HUES48 (cell line): ENCODE measurements at regions not wholly inside any gene's neighbourhood (a gene's known extent, or its start where the extent isn't known, plus 50 kb on each side); places are given as distances from the start of the nearest gene placed in this dataset.
"Not testable (repeated sequence)": the region's sequence is repeated elsewhere in the genome, so short reads cannot be mapped to it uniquely, and the experiment has no call there.

Experiments used
- H3K27ac ChIP-seq: one replicate; pipeline ENCODE4 v1.7.0; 2013; ENCODE audit warnings: low read depth, low read length, inconsistent platforms
- H3K27me3 ChIP-seq: 2 replicates; pipeline ENCODE4 v1.6.1; 2013; ENCODE audit warnings: mild to moderate bottlenecking, low read length; ENCODE audit not compliant: control insufficient read depth, insufficient read depth
- H3K36me3 ChIP-seq: 2 replicates; pipeline ENCODE4 v1.6.1; 2013; ENCODE audit warnings: low read length; ENCODE audit not compliant: control insufficient read depth, insufficient read depth
- H3K4me1 ChIP-seq: 2 replicates; pipeline ENCODE4 v1.6.1; 2013; ENCODE audit warnings: mild to moderate bottlenecking, low read length; ENCODE audit not compliant: control insufficient read depth, insufficient read depth
- H3K4me3 ChIP-seq: 2 replicates; pipeline ENCODE4 v1.5.1; 2013; ENCODE audit warnings: mild to moderate bottlenecking, low read depth, low read length
- H3K9ac ChIP-seq: 2 replicates; pipeline ENCODE4 v1.6.1; 2013; ENCODE audit warnings: mild to moderate bottlenecking, low read depth, low read length, moderate library complexity
- H3K9me3 ChIP-seq: 2 replicates; pipeline ENCODE4 v1.6.1; 2013; ENCODE audit warnings: low read length; ENCODE audit not compliant: control insufficient read depth, insufficient read depth

GRCh38 chr20:22070610-22071058 lies 365.2 kb downstream of the PAX1 start:
- H3K27ac ChIP-seq, result no peak overlapping the region
- H3K9me3 ChIP-seq, result no peaks in the 10 kb centered on the region
- H3K9ac ChIP-seq, result no peak overlapping the region
- H3K4me3 ChIP-seq, result no peak overlapping the region
- no peaks in the 10 kb centered on the region for H3K4me1 ChIP-seq
- no peaks in the 10 kb centered on the region for H3K36me3 ChIP-seq
- no peaks in the 10 kb centered on the region for H3K27me3 ChIP-seq

GRCh38 chr20:22063753-22064152 lies 358.3 kb downstream of the PAX1 start:
- Histone ChIP-seq H3K36me3 (no peaks in the 10 kb centered on the region), H3K4me1 (no peaks in the 10 kb centered on the region), H3K4me3 (no peak overlapping the region), H3K27ac (no peak overlapping the region), H3K9ac (no peak overlapping the region), H3K27me3 (no peaks in the 10 kb centered on the region), H3K9me3 (no peaks in the 10 kb centered on the region)

GRCh38 chr20:22062874-22063273 lies 357.4 kb downstream of the PAX1 start:
- Histone ChIP-seq H3K9ac (no peak overlapping the region), H3K4me1 (no peaks in the 10 kb centered on the region), H3K4me3 (no peak overlapping the region), H3K27ac (no peak overlapping the region), H3K27me3 (no peaks in the 10 kb centered on the region), H3K36me3 (no peaks in the 10 kb centered on the region), H3K9me3 (no peaks in the 10 kb centered on the region)

GRCh38 chr20:22060610-22061009 lies 355.1 kb downstream of the PAX1 start:
- H3K9ac ChIP-seq, result no peak overlapping the region
- no peaks in the 10 kb centered on the region for H3K9me3 ChIP-seq

GRCh38 chr20:22058746-22059145 lies 353.3 kb downstream of the PAX1 start:
- H3K9me3 ChIP-seq, result no peaks in the 10 kb centered on the region
- H3K27me3 ChIP-seq, result no peaks in the 10 kb centered on the region
- no peaks in the 10 kb centered on the region for H3K36me3 ChIP-seq

More at GRCh38 chr20:22060610-22061009, 355.1 kb downstream of the PAX1 start:
- no peak overlapping the region for H3K4me3 ChIP-seq
- H3K4me1 ChIP-seq, result no peaks in the 10 kb centered on the region
- H3K36me3 ChIP-seq, result no peaks in the 10 kb centered on the region
- no peaks in the 10 kb centered on the region for H3K27me3 ChIP-seq
- H3K27ac ChIP-seq, result no peak overlapping the region

GRCh38 chr20:22055981-22056380 lies 350.5 kb downstream of the PAX1 start:
- Histone ChIP-seq H3K27ac (no peak overlapping the region), H3K36me3 (no peaks in the 10 kb centered on the region), H3K4me3 (no peak overlapping the region), H3K9ac (no peak overlapping the region), H3K4me1 (no peaks in the 10 kb centered on the region), H3K9me3 (no peaks in the 10 kb centered on the region), H3K27me3 (no peaks in the 10 kb centered on the region)

More at GRCh38 chr20:22058746-22059145, 353.3 kb downstream of the PAX1 start:
- Histone ChIP-seq H3K4me1 (no peaks in the 10 kb centered on the region), H3K4me3 (no peak overlapping the region), H3K27ac (no peak overlapping the region), H3K9ac (no peak overlapping the region)

GRCh38 chr20:22052025-22052650 lies 346.7 kb downstream of the PAX1 start:
- H3K9ac ChIP-seq, result no peak overlapping the region
- no peak overlapping the region for H3K4me3 ChIP-seq
- H3K27ac ChIP-seq, result no peak overlapping the region
- H3K27me3 ChIP-seq, result no peaks in the 10 kb centered on the region
- H3K36me3 ChIP-seq, result no peaks in the 10 kb centered on the region
- H3K4me1 ChIP-seq, result no peaks in the 10 kb centered on the region
- H3K9me3 ChIP-seq, result no peaks in the 10 kb centered on the region

- not testable (repeated sequence) for H3K27me3 ChIP-seq, H3K27ac ChIP-seq, H3K4me1 ChIP-seq, H3K9me3 ChIP-seq, H3K9ac ChIP-seq, H3K36me3 ChIP-seq, H3K4me3 ChIP-seq
Observed at GRCh38 chr20:22045956-22046507, 340.6 kb downstream of the PAX1 start.

GRCh38 chr20:22027423-22027822 lies 322.0 kb downstream of the PAX1 start:
- Histone ChIP-seq H3K4me1 (peaks cover 3% of the 10 kb centered on the region; the same call in 1 of the 2 replicates), H3K36me3 (no peaks in the 10 kb centered on the region), H3K4me3 (no peak overlapping the region), H3K9ac (no peak overlapping the region), H3K27me3 (no peaks in the 10 kb centered on the region), H3K27ac (no peak overlapping the region), H3K9me3 (no peaks in the 10 kb centered on the region)

- Histone ChIP-seq H3K4me1 (no peaks in the 10 kb centered on the region), H3K27ac (no peak overlapping the region), H3K9me3 (no peaks in the 10 kb centered on the region), H3K9ac (no peak overlapping the region), H3K27me3 (no peaks in the 10 kb centered on the region), H3K36me3 (no peaks in the 10 kb centered on the region), H3K4me3 (no peak overlapping the region)
Observed at GRCh38 chr20:22020201-22020600, 314.7 kb downstream of the PAX1 start.

- H3K4me3 ChIP-seq, result no peak overlapping the region
- H3K9ac ChIP-seq, result no peak overlapping the region
Observed at GRCh38 chr20:22008456-22008855, 303.0 kb downstream of the PAX1 start.

More at GRCh38 chr20:22008456-22008855, 303.0 kb downstream of the PAX1 start:
- H3K27me3 ChIP-seq, result no peaks in the 10 kb centered on the region
- H3K36me3 ChIP-seq, result no peaks in the 10 kb centered on the region
- H3K9me3 ChIP-seq, result peaks cover 11% of the 10 kb centered on the region
- no peak overlapping the region for H3K27ac ChIP-seq
- H3K4me1 ChIP-seq, result no peaks in the 10 kb centered on the region
